ENCODE measurements at regions not wholly inside any gene's neighbourhood (a gene's known extent, or its start where the extent isn't known, plus 50 kb on each side); places are given as distances from the start of the nearest gene placed in this dataset.

- TF ChIP-seq POLR2A (IDR thresholded peaks at IDR 0.05) (no peak), CTCF (IDR thresholded peaks at IDR 0.05) (no peak), POLR2AphosphoS5 (IDR thresholded peaks at IDR 0.05) (no peak)
- no peak overlapping the region for H3K4me3 ChIP-seq
- intact Hi-C loops (cut with DNase I): no loop called here
- no peak overlapping the region for H3K27ac ChIP-seq
- H3K36me3 ChIP-seq: no peaks in the 10 kb centered on the region
- H3K9me3 ChIP-seq: no peaks in the 10 kb centered on the region
- WGBS: 95% methylated on average over 2 of the region's 2 CpGs
- H3K27me3 ChIP-seq (replicated peaks; ENCODE audit: insufficient read depth): no peaks in the 10 kb centered on the region
- H3K4me1 ChIP-seq (replicated peaks): no peaks in the 10 kb centered on the region
- no peak for DNase-seq (ENCODE audit: low spot score)
Measured at GRCh38 chr3:5498981-5499380, 311.5 kb downstream of the EDEM1 start.

GRCh38 chr3:5499404-5499803, 311.9 kb downstream of the EDEM1 start:
- Histone ChIP-seq H3K4me3 (no peak overlapping the region), H3K9me3 (no peaks in the 10 kb centered on the region), H3K4me1 (replicated peaks) (no peaks in the 10 kb centered on the region), H3K27ac (no peak overlapping the region), H3K27me3 (replicated peaks; ENCODE audit: insufficient read depth) (no peaks in the 10 kb centered on the region), H3K36me3 (no peaks in the 10 kb centered on the region)
- TF ChIP-seq POLR2AphosphoS5 (IDR thresholded peaks at IDR 0.05) (no peak), CTCF (IDR thresholded peaks at IDR 0.05) (no peak), POLR2A (IDR thresholded peaks at IDR 0.05) (no peak)
- WGBS: 55% methylated on average over 1 of the region's 1 CpG
- intact Hi-C loops (cut with DNase I): no loop called here
- DNase-seq (ENCODE audit: low spot score): no peak

- H3K9me3 ChIP-seq: no peaks in the 10 kb centered on the region
- WGBS: 90% methylated on average over 3 of the region's 3 CpGs
Measured at GRCh38 chr3:5503136-5503535, 315.6 kb downstream of the EDEM1 start.

GRCh38 chr3:5504135-5504534, 316.6 kb downstream of the EDEM1 start:
- DNase-seq (ENCODE audit: low spot score): no peak
- TF ChIP-seq CTCF (IDR thresholded peaks at IDR 0.05) (no peak), POLR2A (IDR thresholded peaks at IDR 0.05) (no peak), POLR2AphosphoS5 (IDR thresholded peaks at IDR 0.05) (no peak)

More at GRCh38 chr3:5503136-5503535, 315.6 kb downstream of the EDEM1 start:
- no peak for DNase-seq (ENCODE audit: low spot score)
- no peaks in the 10 kb centered on the region for H3K27me3 ChIP-seq (replicated peaks; ENCODE audit: insufficient read depth)
- TF ChIP-seq POLR2AphosphoS5 (IDR thresholded peaks at IDR 0.05) (no peak), POLR2A (IDR thresholded peaks at IDR 0.05) (no peak), CTCF (IDR thresholded peaks at IDR 0.05) (no peak)
- no peak overlapping the region for H3K4me3 ChIP-seq
- no peaks in the 10 kb centered on the region for H3K4me1 ChIP-seq (replicated peaks)
- no peaks in the 10 kb centered on the region for H3K36me3 ChIP-seq
- intact Hi-C loops (cut with DNase I): no loop called here
- H3K27ac ChIP-seq: no peak overlapping the region

GRCh38 chr3:5505163-5505562, 317.7 kb downstream of the EDEM1 start:
- TF ChIP-seq POLR2AphosphoS5 (IDR thresholded peaks at IDR 0.05) (no peak), CTCF (IDR thresholded peaks at IDR 0.05) (no peak), POLR2A (IDR thresholded peaks at IDR 0.05) (no peak)
- intact Hi-C loops (cut with DNase I): no loop called here
- H3K4me1 ChIP-seq (replicated peaks): no peaks in the 10 kb centered on the region
- H3K27ac ChIP-seq: no peak overlapping the region
- H3K36me3 ChIP-seq: no peaks in the 10 kb centered on the region
- 89% methylated on average over 3 of the region's 3 CpGs for WGBS
- no peak for DNase-seq (ENCODE audit: low spot score)
- no peaks in the 10 kb centered on the region for H3K27me3 ChIP-seq (replicated peaks; ENCODE audit: insufficient read depth)
- no peaks in the 10 kb centered on the region for H3K9me3 ChIP-seq
- H3K4me3 ChIP-seq: no peak overlapping the region

More at GRCh38 chr3:5504135-5504534, 316.6 kb downstream of the EDEM1 start:
- Histone ChIP-seq H3K9me3 (no peaks in the 10 kb centered on the region), H3K4me1 (replicated peaks) (no peaks in the 10 kb centered on the region), H3K36me3 (no peaks in the 10 kb centered on the region), H3K27me3 (replicated peaks; ENCODE audit: insufficient read depth) (no peaks in the 10 kb centered on the region), H3K27ac (no peak overlapping the region), H3K4me3 (no peak overlapping the region)
- intact Hi-C loops (cut with DNase I): no loop called here
- 58% methylated on average over 5 of the region's 5 CpGs for WGBS

All from prostate gland (tissue), 2 donors.